GM19023 (cell line): ENCODE measurements at regions not wholly inside any gene's neighbourhood (a gene's known extent, or its start where the extent isn't known, plus 50 kb on each side); places are given as distances from the start of the nearest gene placed in this dataset.

ENCODE experiments used
- ATAC-seq: cut with Tn5 transposase; IDR thresholded peaks from one replicate; pipeline ENCODE4 v1.9.1; 2021; ENCODE audit warnings: mild to moderate bottlenecking, moderate library complexity; ENCODE audit not compliant: unreplicated experiment

GRCh38 chr6:33952016-33952415 is 148.2 kb upstream of the MLN start:
- no peak for ATAC-seq

DNA sequence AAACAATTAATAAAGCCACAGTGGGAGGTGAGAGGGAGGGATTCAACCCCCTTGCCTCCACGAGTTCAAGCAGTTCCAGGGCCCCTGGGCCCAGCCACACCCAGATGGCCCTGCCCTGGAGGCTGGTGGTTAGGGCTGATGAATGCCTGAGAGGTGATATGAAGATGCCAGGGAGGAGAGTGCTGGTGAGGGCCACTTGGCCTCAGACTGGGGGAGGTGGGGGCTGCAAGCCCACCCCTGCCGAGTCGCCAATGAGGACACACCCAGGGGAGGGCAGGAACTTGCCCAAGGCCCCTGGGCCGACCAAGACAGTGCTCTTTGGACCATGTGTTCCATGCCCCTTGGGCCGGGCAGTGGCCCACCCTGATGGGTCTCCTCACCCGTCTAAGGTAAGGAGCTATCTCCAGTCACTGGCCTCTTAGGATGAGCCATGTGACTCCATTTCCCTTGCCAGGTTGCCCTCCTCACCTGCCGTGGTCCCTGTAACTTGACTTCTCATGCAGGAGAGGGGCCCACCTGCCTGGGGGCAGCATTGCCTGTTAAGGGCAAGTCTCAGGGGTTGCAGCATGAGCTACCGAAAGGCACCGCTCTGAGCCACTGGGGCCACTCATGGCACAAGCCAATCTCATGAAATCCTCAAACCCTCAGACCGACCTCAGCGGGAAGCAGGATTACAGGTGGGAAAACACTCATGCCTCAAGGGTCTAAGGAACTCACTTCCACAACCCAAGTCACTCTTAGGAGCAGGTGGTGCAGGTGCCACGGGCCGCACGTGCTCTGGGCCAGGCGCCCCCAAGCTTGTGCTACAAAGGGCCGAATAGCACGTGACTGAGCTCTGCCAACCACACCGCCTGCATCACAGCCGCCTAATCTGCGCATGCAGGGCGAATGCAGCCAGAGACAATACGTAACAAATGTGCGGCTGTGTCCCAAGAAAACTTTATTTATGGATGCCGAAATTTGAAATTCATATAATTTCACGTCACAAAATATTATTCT is 147.4 kb upstream of the MLN start:
- ATAC-seq = no peak

- no peak for ATAC-seq
Measured at GRCh38 chr6:33950472-33950881, 146.7 kb upstream of the MLN start.

GRCh38 chr6:33949877-33950435 is 146.2 kb upstream of the MLN start:
- no peak for ATAC-seq

DNA sequence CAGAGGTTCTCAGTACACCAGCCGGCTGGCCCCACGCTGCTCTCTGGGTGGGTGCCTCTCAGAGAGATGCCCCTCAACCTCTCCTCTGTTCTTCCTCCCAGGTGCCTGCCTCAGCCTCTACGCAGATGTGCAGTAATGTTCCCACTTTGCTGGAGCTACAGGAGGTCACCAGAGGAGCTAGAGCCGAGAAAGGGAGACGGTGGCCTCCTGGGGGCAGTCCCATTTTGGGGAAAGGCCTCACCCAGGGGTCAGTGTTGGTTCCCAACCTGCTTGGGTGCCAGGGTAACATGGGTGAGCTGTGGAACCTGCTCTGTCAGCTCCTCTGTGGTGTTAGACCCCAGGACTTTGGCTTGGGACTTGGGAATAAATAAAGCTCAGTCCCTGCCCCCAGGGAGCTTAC is 145.3 kb upstream of the MLN start:
- no peak for ATAC-seq

DNA sequence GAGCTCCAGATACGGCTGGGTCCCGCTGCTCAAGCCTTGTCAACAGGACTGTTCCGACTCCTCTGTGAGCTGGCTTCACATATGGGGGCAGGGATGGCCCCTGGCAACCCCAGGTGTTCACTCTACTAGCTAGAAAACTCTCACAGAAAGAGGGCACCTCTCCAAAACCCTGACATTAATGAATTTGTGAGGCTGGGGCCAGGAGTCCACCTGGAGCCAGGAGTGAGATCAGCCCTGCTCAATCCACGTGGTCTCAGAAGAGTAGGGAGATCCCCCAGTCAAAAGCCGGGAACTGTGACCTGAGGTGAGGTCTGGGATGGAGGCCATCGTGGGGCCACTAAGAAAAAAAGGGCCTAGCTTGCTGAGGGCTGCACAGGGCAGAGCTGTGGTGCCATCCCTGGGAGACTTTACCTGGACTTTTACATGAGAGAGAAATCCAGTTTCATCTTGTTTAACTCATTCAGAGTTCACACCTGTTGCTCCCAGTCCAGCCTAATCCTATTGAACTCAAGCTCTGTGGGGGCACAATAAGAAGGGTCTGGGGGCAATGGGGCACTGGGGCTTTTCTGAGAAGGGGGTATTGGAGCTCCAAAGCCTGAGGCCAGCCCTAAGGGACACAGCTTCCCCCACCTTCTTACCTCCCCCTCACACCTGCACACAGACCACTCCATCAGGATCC is 144.3 kb upstream of the MLN start:
- ATAC-seq = no peak

GRCh38 chr6:33947047-33947446 is 143.2 kb upstream of the MLN start:
- no peak for ATAC-seq

DNA sequence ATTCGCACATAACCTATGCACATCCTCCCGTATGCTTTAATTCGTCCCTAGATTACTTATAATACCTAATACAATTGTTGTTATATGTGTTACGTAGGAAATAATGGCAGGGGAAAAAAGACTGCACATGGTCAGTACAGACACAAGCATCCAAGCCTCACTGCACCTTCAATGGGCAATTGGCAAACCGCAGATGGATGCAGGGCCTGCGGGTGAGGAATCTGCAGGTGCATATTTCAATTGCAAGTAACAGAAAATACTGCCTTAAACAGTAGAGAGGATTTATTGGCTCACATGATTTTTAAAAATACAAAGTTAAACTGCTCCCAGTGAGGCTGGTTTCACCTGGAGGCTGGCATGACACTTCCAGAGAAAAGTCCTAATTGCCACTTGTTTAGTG is 142.1 kb upstream of the MLN start:
- no peak for ATAC-seq

DNA sequence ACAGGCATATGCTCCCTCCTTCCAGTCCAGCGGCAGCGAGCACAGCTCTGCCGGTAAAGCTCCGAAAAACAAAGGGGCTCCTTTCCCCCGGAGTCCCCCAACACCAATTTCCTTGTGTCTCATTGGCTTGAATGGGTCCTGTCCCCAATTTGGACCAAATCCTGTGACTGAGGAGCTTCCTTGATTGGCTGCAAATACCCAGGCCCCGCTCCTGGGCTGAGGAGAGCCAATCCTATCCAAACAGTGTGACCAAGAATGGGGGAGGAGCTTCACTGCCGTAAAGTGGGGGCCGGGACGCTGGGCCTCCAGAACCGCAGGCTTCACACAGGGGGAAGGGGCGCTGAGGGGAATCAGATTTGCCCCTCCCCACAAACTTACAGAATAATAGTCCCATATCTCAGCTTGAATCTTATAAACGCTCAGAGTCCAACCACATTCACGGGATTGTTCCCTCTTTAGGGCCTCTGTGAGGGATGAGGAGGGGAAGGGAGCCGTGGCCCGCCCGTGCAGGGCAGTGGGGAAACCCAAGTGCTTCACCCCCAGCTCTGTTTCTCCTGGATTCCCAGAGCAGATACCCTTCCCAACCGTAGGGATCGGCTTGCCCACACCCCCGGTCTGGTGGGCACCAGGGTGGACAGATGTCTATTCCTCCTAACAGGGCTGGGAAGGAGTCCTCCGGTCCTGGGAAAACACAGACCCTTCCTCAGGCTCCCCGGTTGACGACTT is 141.0 kb upstream of the MLN start:
- ATAC-seq = no peak

GRCh38 chr6:33936886-33937285 is 133.1 kb upstream of the MLN start:
- no peak for ATAC-seq

DNA sequence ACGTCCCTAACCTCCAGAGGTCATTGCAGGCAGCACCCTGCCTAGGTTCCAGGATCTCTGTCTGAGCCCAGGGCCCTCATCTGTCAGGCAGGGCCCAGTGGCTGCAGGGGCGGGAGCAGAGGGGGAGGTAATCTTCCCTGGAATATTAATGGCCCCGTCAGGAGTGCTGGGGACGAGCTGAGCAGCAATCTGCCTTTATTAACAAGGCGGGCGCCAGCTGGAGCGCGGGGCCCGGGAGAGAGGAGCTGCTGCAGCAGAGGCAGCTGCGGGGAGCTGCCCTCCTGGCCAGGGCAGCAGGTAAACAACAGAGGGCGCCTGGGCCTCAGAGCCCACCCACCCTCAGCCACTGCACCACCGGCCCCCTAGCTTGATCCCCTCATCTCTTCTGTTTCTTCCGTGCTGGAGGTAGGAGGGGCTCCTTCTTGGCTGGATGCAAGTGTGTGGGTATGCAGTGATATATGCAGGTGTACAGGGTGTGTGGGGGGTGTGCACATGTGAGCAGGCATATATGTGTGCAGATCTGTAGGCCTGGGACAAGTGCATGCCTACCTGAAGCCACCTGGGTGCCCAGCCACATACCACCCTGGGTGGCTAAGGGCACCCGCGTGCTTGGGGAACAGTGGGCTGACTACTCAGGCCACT is 131.8 kb upstream of the MLN start:
- ATAC-seq = no peak

GRCh38 chr6:33934731-33935270 is 131.0 kb upstream of the MLN start:
- ATAC-seq = no peak

GRCh38 chr6:33933101-33933500 is 129.3 kb upstream of the MLN start:
- no peak for ATAC-seq

DNA sequence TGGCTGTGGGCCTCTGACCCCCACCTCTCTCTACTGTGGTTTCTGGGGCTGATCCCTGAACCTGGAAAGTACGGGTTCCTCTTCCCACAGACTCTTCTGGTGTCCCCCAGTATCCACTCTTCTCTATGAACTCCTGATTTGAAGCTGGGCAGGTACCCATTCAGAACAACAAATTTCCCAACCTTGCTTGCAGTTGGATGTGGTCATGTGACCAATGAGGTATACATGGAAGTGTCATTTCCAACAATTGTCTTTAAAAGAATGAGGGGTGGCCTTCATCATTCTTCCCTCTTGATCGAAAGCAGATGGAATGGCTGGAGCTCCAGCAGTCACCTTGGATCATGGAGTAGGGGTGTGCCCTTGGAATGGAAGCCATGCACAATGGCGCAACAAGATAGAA is 128.0 kb upstream of the MLN start:
- no peak for ATAC-seq

DNA sequence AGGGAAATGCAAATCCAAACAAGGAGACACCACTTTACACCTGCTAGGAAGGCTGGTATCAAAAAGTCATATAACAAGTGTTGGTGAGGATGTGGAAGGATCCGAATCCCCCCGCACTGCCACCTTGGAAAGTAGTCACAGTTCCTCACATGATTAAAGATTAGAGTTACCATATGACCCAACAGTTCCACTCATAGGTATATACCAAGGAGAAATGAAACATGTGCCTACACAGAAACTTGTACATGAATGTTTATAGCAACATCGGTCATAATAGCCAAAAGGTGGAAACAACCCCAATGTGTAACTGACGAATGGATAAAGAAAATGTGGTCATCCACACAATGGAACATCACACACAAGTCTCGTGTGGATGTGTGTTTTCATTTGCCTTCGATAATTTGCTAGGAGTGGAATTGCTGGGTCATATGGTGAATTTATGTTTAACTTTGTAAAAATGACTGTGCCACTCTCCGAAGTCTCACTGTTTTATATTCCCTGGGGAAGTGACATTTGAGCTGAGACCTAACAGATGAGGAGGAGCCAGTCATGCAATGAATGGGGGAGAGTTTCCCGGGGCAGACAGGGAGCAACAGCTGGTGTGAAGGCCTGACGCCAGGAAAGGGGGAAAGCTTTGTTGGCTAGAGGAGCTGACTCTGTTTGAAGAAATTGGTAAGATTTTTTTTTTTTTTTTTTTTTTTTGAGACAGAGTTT is 125.9 kb upstream of the MLN start:
- ATAC-seq = no peak

GRCh38 chr6:33927616-33928015 is 123.8 kb upstream of the MLN start:
- ATAC-seq = no peak

DNA sequence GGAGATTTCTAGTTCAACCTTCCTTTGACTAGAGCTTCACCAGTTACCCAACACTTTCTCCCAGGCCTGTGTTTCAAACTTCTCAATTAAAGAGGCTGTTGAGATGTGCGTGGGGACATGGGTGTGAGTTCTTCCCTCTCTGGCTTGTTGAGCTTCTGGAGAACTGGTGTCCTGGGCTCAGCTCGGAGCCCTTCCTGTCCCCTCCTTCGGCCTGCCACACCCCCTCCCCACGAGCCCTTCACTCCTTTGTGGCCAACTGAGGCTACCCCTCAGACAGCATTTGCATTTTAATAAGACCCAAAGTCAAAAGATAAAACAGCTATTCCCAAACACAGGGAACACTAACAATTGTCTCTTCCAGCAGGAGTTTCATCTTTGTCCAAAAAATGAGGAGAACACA is 123.3 kb upstream of the MLN start:
- no peak for ATAC-seq

DNA sequence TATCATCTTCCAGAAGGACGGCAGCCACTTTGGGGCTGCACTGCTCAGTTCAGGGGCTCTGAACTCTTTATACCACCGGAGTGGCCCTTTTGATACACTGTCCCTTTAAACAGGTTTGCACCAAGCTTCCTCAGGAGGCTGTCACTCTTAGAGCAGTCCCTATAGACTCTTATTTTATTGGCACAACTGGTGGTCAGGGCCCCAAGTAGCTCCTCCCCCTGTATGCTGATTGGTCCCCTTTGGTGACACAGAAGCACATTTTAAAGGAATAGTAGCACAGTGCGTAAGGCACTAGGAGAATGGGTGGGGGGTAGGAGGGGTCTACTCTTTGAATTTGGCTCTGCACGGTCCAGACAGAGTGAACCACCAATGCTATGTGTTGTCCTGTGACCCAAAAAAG is 122.6 kb upstream of the MLN start:
- ATAC-seq = no peak

GRCh38 chr6:33925936-33926335 is 122.1 kb upstream of the MLN start:
- no peak for ATAC-seq

DNA sequence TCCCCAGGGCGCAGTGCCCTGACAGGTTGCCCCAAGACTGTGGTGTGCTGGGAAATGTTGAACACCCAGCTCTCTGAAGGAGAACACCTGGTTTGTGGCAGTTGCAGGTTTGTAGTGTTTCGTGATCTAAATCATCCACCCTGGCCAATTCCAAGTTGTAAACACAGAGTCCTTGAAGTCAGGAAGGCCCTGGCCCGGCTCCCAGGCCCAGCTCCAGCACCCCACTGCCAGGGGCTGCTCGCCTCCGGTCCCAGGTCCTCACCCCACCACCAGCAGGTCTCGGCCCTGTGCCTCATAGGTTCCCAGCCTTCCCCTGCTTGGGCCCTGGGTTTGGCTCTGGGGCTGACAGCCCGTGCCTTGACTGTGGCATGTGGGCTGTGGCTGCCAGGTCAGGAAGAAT is 121.4 kb upstream of the MLN start:
- no peak for ATAC-seq
